ENCODE measurements at regions not wholly inside any gene's neighbourhood (a gene's known extent, or its start where the extent isn't known, plus 50 kb on each side); places are given as distances from the start of the nearest gene placed in this dataset.

DNA sequence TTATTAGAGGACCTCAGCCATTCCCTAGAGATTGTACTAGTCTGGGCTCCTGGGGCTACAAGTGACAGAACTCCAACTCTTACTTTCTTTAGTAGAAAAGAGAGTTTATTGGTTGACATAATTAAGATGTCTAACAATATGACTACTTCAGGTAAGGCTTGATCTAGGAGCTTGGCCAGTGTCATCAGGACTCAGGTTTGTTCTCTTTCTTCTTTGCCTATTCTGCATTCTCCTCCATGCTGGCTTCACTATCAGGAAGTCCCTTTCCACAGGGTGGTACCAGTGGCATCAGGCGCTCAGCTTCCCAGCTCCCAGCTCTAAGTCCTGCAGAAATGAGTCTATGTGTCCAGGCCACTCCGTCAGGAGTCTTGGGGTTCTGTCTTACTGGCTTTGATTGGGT, 286.1 kb upstream of the EEF2KMT start:
- H3K4me3 ChIP-seq (ENCODE audit: low read depth in 1 of 2, low read length in 2 of 2) = no peak overlapping the region
- H3K4me1 ChIP-seq (ENCODE audit: control insufficient read depth in 2 of 2, insufficient read depth in 2 of 2, low read length in 1 of 2) = peaks cover 0 to 2% of the 10 kb centered on the region in 2 donors
- no peaks in the 10 kb centered on the region for H3K36me3 ChIP-seq (ENCODE audit: control insufficient read depth in 2 of 2, insufficient read depth in 2 of 2, low read length in 1 of 2)
- H3K27me3 ChIP-seq (ENCODE audit: control insufficient read depth in 1 of 2, insufficient read depth in 2 of 2, low read length in 2 of 2) = no peaks in the 10 kb centered on the region
- no peak overlapping the region for H3K27ac ChIP-seq (ENCODE audit: low read depth in 2 of 2, low read length in 1 of 2)
- peaks cover 3 to 4% of the 10 kb centered on the region in 2 donors for H3K9me3 ChIP-seq (ENCODE audit: control insufficient read depth in 2 of 2, insufficient read depth in 1 of 2, low read depth in 1 of 2, low read length in 1 of 2)
- 70 to 87% methylated on average over 2 of the region's 2 CpGs for WGBS, 2 donors

DNA sequence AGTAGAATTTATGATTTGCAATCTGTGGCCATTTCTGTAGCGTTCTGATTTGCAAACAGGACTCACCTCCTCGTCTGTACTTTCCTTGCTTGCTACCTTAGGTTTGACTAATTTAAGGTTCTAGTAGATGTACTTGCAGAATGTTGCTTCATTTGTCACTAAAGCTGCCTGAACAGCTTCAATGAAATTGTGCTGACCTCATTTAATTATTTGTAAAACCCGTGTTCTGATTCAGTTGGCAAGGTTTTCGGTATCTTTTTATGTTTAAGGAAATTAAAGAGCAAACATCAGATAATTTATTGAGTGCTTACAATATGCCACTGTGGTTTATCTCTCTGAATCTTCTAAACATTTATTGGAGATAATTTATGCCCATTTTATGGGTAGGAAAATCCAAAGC, 284.9 kb upstream of the EEF2KMT start:
- no peaks in the 10 kb centered on the region for H3K27me3 ChIP-seq (ENCODE audit: control insufficient read depth in 1 of 2, insufficient read depth in 2 of 2, low read length in 2 of 2)
- H3K4me3 ChIP-seq (ENCODE audit: low read depth in 1 of 2, low read length in 2 of 2) = no peak overlapping the region
- WGBS, 2 donors = 74 to 84% methylated on average over 4 of the region's 4 CpGs
- peaks cover 0 to 2% of the 10 kb centered on the region in 2 donors for H3K4me1 ChIP-seq (ENCODE audit: control insufficient read depth in 2 of 2, insufficient read depth in 2 of 2, low read length in 1 of 2)
- H3K9me3 ChIP-seq (ENCODE audit: control insufficient read depth in 2 of 2, insufficient read depth in 1 of 2, low read depth in 1 of 2, low read length in 1 of 2) = peaks cover 3 to 4% of the 10 kb centered on the region in 2 donors
- no peaks in the 10 kb centered on the region for H3K36me3 ChIP-seq (ENCODE audit: control insufficient read depth in 2 of 2, insufficient read depth in 2 of 2, low read length in 1 of 2)
- no peak overlapping the region for H3K27ac ChIP-seq (ENCODE audit: low read depth in 2 of 2, low read length in 1 of 2)

DNA sequence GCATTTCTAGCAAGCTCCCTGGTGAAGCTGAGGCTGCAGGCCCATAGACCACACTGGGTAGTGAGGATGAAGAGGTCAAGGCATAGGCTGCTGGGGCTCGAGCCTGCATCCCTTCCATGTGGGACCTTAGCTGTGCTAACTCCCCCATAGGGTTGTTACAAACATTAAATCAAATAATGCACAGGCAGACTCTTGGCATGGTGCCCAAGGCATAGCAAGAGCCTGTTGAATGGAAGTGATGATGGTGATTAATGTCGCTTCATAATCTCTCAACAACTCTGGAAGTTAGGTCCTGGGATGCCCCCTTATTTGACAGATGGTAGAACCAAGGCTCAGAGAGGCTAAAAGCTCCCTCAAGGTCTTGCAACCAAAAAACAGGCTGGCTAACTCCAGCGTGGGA, 283.9 kb upstream of the EEF2KMT start:
- Histone ChIP-seq H3K27me3 (ENCODE audit: control insufficient read depth in 1 of 2, insufficient read depth in 2 of 2, low read length in 2 of 2) (no peaks in the 10 kb centered on the region), H3K4me3 (ENCODE audit: low read depth in 1 of 2, low read length in 2 of 2) (no peak overlapping the region), H3K4me1 (ENCODE audit: control insufficient read depth in 2 of 2, insufficient read depth in 2 of 2, low read length in 1 of 2) (peaks cover 0 to 2% of the 10 kb centered on the region in 2 donors), H3K9me3 (ENCODE audit: control insufficient read depth in 2 of 2, insufficient read depth in 1 of 2, low read depth in 1 of 2, low read length in 1 of 2) (peaks cover 3 to 4% of the 10 kb centered on the region in 2 donors), H3K27ac (ENCODE audit: low read depth in 2 of 2, low read length in 1 of 2) (no peak overlapping the region), H3K36me3 (ENCODE audit: control insufficient read depth in 2 of 2, insufficient read depth in 2 of 2, low read length in 1 of 2) (no peaks in the 10 kb centered on the region)
- 70 to 71% methylated on average over 3 of the region's 3 CpGs for WGBS, 2 donors

DNA sequence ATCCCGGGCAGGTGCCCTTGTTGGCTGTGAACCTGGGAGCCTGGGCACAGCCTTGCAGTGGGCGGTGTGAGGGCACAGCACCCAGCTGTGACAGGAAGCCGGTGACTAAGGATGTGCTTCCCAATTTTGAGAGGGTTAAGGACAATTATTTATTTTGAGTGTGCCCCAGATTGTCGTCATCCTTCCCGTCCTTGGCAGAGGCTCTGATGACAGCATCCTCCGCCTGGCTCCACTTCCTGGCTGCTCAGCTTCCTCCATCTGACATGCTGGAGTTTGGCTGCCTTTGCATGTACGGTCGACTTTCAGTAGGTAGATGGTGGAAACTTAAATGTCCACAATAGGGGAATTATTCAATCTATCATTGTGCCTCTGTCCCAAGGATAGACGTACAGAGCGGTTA, 282.4 kb upstream of the EEF2KMT start:
- no peak overlapping the region for H3K4me3 ChIP-seq (ENCODE audit: low read depth in 1 of 2, low read length in 2 of 2)
- WGBS, 2 donors = 56 to 67% methylated on average over 10 of the region's 10 CpGs
- no peaks in the 10 kb centered on the region for H3K36me3 ChIP-seq (ENCODE audit: control insufficient read depth in 2 of 2, insufficient read depth in 2 of 2, low read length in 1 of 2)
- no peaks in the 10 kb centered on the region for H3K4me1 ChIP-seq (ENCODE audit: control insufficient read depth in 2 of 2, insufficient read depth in 2 of 2, low read length in 1 of 2)
- no peak overlapping the region for H3K27ac ChIP-seq (ENCODE audit: low read depth in 2 of 2, low read length in 1 of 2)
- no peaks in the 10 kb centered on the region for H3K27me3 ChIP-seq (ENCODE audit: control insufficient read depth in 1 of 2, insufficient read depth in 2 of 2, low read length in 2 of 2)
- H3K9me3 ChIP-seq (ENCODE audit: control insufficient read depth in 2 of 2, insufficient read depth in 1 of 2, low read depth in 1 of 2, low read length in 1 of 2) = peaks cover 3 to 4% of the 10 kb centered on the region in 2 donors

DNA sequence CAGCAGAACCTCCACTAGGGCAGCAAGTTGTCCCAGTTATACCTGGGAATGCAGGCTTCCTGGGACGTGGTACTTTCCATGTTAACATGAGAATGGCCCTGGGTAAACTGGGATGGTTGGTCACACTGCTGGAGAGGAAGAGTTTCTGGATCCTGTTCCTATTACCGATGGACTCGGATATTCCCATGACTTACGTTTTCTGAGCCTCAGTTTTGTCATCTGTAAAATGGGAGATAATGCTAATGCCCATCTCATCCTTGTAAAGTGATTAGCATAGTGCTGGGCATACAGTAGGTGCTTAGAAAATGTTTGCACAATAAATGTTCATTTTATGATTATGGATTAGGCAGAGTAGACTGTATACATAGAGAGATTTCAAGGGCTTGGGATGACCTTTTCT, 280.9 kb upstream of the EEF2KMT start:
- Histone ChIP-seq H3K36me3 (ENCODE audit: control insufficient read depth in 2 of 2, insufficient read depth in 2 of 2, low read length in 1 of 2) (no peaks in the 10 kb centered on the region), H3K4me3 (ENCODE audit: low read depth in 1 of 2, low read length in 2 of 2) (no peak overlapping the region), H3K9me3 (ENCODE audit: control insufficient read depth in 2 of 2, insufficient read depth in 1 of 2, low read depth in 1 of 2, low read length in 1 of 2) (peaks cover 0 to 3% of the 10 kb centered on the region in 2 donors), H3K27me3 (ENCODE audit: control insufficient read depth in 1 of 2, insufficient read depth in 2 of 2, low read length in 2 of 2) (no peaks in the 10 kb centered on the region), H3K27ac (ENCODE audit: low read depth in 2 of 2, low read length in 1 of 2) (no peak overlapping the region), H3K4me1 (ENCODE audit: control insufficient read depth in 2 of 2, insufficient read depth in 2 of 2, low read length in 1 of 2) (no peaks in the 10 kb centered on the region)
- WGBS, 2 donors = 75 to 78% methylated on average over 4 of the region's 4 CpGs

DNA sequence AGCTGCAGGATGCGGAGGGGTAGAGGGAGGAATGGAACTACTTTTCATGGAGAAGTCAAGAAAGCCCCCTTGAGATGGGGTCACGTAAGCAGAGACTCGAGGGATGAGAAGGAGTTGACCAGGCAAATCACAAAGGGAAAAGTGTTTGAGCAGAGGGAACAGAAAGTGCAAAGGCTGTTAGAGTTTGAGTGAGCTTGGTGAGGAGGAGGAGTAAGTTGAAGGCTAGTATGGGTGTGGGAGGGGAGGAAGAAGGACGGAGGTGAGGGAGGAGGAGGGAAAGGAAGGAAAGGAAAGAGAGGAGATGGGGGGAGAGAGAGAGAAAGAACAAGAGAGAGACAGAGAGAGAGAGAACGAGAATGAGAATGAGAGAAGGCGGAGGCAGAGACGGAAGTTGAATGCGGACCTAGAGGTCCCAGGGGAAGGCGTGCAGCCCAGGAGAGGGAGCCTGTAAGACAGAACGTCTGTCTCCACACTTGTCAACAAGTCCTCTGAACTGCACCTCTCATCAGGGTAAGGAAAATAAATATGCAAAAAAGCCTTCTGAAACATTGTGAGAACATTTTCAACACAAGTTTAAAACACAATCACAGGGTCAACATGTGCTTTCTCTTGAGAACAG, 279.8 kb upstream of the EEF2KMT start:
- H3K27me3 ChIP-seq (ENCODE audit: control insufficient read depth in 1 of 2, insufficient read depth in 2 of 2, low read length in 2 of 2) = no peaks in the 10 kb centered on the region
- H3K4me1 ChIP-seq (ENCODE audit: control insufficient read depth in 2 of 2, insufficient read depth in 2 of 2, low read length in 1 of 2) = no peaks in the 10 kb centered on the region
- no peaks in the 10 kb centered on the region for H3K36me3 ChIP-seq (ENCODE audit: control insufficient read depth in 2 of 2, insufficient read depth in 2 of 2, low read length in 1 of 2)
- peaks cover 0 to 3% of the 10 kb centered on the region in 2 donors for H3K9me3 ChIP-seq (ENCODE audit: control insufficient read depth in 2 of 2, insufficient read depth in 1 of 2, low read depth in 1 of 2, low read length in 1 of 2)
- 44 to 53% methylated on average over 10 of the region's 10 CpGs for WGBS, 2 donors
- H3K4me3 ChIP-seq (ENCODE audit: low read depth in 1 of 2, low read length in 2 of 2) = no peak overlapping the region
- H3K27ac ChIP-seq (ENCODE audit: low read depth in 2 of 2, low read length in 1 of 2) = no peak overlapping the region

DNA sequence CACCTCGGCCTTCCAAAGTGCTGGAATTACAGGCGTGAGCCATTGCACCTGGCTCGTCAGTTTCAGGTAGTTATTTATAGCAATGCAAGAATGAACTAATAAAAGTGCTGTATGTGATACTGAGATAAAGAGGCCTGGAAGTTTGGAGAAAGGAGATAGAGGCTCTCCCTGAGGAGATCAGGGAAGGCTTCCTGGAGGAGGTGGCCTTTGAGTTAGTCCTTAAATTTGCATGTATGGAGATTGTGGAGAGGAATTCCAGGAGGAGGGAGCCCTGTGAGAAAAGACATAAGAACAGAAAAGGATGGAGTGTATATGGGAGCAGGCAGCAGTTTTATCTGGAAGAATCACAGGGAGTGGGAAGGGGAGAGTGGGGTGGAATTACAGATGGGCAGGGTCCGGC, 276.6 kb upstream of the EEF2KMT start:
- Histone ChIP-seq H3K27ac (ENCODE audit: low read depth in 2 of 2, low read length in 1 of 2) (no peak overlapping the region), H3K36me3 (ENCODE audit: control insufficient read depth in 2 of 2, insufficient read depth in 2 of 2, low read length in 1 of 2) (no peaks in the 10 kb centered on the region), H3K4me3 (ENCODE audit: low read depth in 1 of 2, low read length in 2 of 2) (no peak overlapping the region), H3K27me3 (ENCODE audit: control insufficient read depth in 1 of 2, insufficient read depth in 2 of 2, low read length in 2 of 2) (no peaks in the 10 kb centered on the region), H3K4me1 (ENCODE audit: control insufficient read depth in 2 of 2, insufficient read depth in 2 of 2, low read length in 1 of 2) (no peaks in the 10 kb centered on the region), H3K9me3 (ENCODE audit: control insufficient read depth in 2 of 2, insufficient read depth in 1 of 2, low read depth in 1 of 2, low read length in 1 of 2) (peaks cover 0 to 3% of the 10 kb centered on the region in 2 donors)
- 66 to 73% methylated on average over 4 of the region's 4 CpGs for WGBS, 2 donors

DNA sequence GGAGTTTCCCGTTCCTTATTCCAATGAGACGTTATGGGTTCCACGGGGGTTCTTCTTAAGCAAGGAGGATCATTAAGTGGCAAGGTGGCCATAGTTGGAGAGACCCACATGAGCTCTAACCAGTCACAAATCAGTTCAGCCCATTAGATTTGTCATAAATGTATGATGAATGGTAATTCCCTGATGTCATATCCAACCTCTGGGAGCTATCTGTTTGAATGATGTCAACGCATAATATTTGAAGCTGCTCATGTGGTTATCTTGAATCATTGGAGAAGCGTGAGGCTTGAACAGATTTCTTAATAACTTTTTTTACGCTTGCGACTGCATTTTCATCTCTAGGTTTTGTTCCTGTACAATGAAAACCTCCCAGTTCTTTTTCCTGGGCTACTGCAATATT, 270.4 kb upstream of the EEF2KMT start:
- Histone ChIP-seq H3K4me3 (ENCODE audit: low read depth in 1 of 2, low read length in 2 of 2) (no peak overlapping the region), H3K36me3 (ENCODE audit: control insufficient read depth in 2 of 2, insufficient read depth in 2 of 2, low read length in 1 of 2) (no peaks in the 10 kb centered on the region), H3K9me3 (ENCODE audit: control insufficient read depth in 2 of 2, insufficient read depth in 1 of 2, low read depth in 1 of 2, low read length in 1 of 2) (peaks cover 0 to 3% of the 10 kb centered on the region in 2 donors), H3K27ac (ENCODE audit: low read depth in 2 of 2, low read length in 1 of 2) (no peak overlapping the region), H3K4me1 (ENCODE audit: control insufficient read depth in 2 of 2, insufficient read depth in 2 of 2, low read length in 1 of 2) (no peaks in the 10 kb centered on the region), H3K27me3 (ENCODE audit: control insufficient read depth in 1 of 2, insufficient read depth in 2 of 2, low read length in 2 of 2) (no peaks in the 10 kb centered on the region)
- WGBS, 2 donors = 92 to 93% methylated on average over 7 of the region's 7 CpGs

DNA sequence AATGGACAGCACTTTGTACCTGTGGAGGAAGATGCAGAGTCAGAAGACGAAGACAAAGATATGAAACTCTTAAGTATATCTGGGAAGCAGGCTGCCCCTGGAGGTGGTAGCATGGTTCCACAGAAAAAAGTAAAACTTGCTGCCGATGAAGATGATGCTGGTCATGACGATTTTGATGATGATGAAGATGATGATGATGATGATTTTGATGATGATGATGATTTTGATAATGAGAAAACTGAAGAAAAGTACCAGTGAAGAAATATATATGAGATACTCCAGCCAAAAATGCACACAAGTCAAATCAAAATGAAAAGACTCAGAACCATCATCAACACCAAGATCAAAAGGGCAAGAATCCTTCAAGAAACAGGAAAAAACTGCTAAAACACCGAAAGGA, 268.5 kb upstream of the EEF2KMT start:
- H3K36me3 ChIP-seq (ENCODE audit: control insufficient read depth in 2 of 2, insufficient read depth in 2 of 2, low read length in 1 of 2) = no peaks in the 10 kb centered on the region
- peaks cover 0 to 3% of the 10 kb centered on the region in 2 donors for H3K9me3 ChIP-seq (ENCODE audit: control insufficient read depth in 2 of 2, insufficient read depth in 1 of 2, low read depth in 1 of 2, low read length in 1 of 2)
- H3K4me3 ChIP-seq (ENCODE audit: low read depth in 1 of 2, low read length in 2 of 2) = no peak overlapping the region
- no peak overlapping the region for H3K27ac ChIP-seq (ENCODE audit: low read depth in 2 of 2, low read length in 1 of 2)
- 65 to 74% methylated on average over 4 of the region's 4 CpGs for WGBS, 2 donors
- H3K4me1 ChIP-seq (ENCODE audit: control insufficient read depth in 2 of 2, insufficient read depth in 2 of 2, low read length in 1 of 2) = no peaks in the 10 kb centered on the region
- no peaks in the 10 kb centered on the region for H3K27me3 ChIP-seq (ENCODE audit: control insufficient read depth in 1 of 2, insufficient read depth in 2 of 2, low read length in 2 of 2)

DNA sequence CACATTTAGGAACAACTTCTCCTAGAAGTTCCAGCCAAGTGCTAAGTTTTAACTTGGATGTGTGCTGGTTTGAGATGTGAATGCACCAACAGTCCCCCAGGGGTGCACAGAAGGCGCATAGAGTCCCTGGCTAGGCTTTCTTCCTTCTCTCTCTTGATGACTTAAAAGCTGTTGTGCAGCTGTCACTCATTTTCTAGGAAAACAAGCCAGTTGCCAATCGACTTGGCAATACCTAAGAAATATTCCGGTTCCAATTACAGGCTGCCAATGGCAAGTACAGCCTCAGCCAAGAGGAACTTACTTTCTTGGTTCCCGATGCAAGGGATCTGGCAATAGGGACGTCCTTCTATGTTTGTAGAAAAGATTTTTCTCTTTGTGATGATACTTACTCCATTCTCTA, 266.6 kb upstream of the EEF2KMT start:
- Histone ChIP-seq H3K4me3 (ENCODE audit: low read depth in 1 of 2, low read length in 2 of 2) (no peak overlapping the region), H3K27me3 (ENCODE audit: control insufficient read depth in 1 of 2, insufficient read depth in 2 of 2, low read length in 2 of 2) (no peaks in the 10 kb centered on the region), H3K4me1 (ENCODE audit: control insufficient read depth in 2 of 2, insufficient read depth in 2 of 2, low read length in 1 of 2) (peaks cover 0 to 3% of the 10 kb centered on the region in 2 donors), H3K9me3 (ENCODE audit: control insufficient read depth in 2 of 2, insufficient read depth in 1 of 2, low read depth in 1 of 2, low read length in 1 of 2) (no peaks in the 10 kb centered on the region), H3K36me3 (ENCODE audit: control insufficient read depth in 2 of 2, insufficient read depth in 2 of 2, low read length in 1 of 2) (no peaks in the 10 kb centered on the region), H3K27ac (ENCODE audit: low read depth in 2 of 2, low read length in 1 of 2) (no peak overlapping the region)
- 45 to 53% methylated on average over 5 of the region's 5 CpGs for WGBS, 2 donors

All from esophagus (tissue), 2 donors.